WTC11 (cell line): ENCODE measurements at regions not wholly inside any gene's neighbourhood (a gene's known extent, or its start where the extent isn't known, plus 50 kb on each side); places are given as distances from the start of the nearest gene placed in this dataset.
A peak's percentile ranks its signal among the peaks of the same experiment; 100 is the strongest.

Experiments
- ATAC-seq: fragments of 200-7000 bp; cut with Tn5 transposase; 2 replicates; pipeline ENCODE4 v1.10.0; 2021; ENCODE audit warnings: mild to moderate bottlenecking, moderate library complexity
- CTCF ChIA-PET: fragments of 300-600 bp; sonication (Branson Sonifier 250); formaldehyde crosslinking; loops from one replicate; lab custom pipeline; 2021; ENCODE audit warnings: antibody characterized with exemption; lab: Charles Lee
- POLR2A ChIA-PET: fragments of 350-600 bp; sonication (Branson Sonifier 250); formaldehyde crosslinking; loops from one replicate; lab custom pipeline; 2021; ENCODE audit warnings: antibody characterized with exemption; lab: Charles Lee
- DNase-seq: peaks from one replicate; pipeline ENCODE4 v3.0.0; 2021; ENCODE audit warnings: low spot score
- H3K27ac Mint-ChIP-seq: 2 replicates; pipeline ENCODE4 v1.8.0; 2021; ENCODE audit warnings: mixed read lengths
- H3K27me3 Mint-ChIP-seq: 2 replicates; pipeline ENCODE4 v1.8.0; 2021; ENCODE audit warnings: low read depth, mild to moderate bottlenecking, moderate library complexity, mixed read lengths
- H3K36me3 Mint-ChIP-seq: 2 replicates; pipeline ENCODE4 v1.8.0; 2021; ENCODE audit warnings: mixed read lengths
- H3K4me1 Mint-ChIP-seq: 2 replicates; pipeline ENCODE4 v1.8.0; 2022; ENCODE audit warnings: mixed read lengths
- H3K4me3 Mint-ChIP-seq: 2 replicates; pipeline ENCODE4 v1.8.0; 2021; ENCODE audit warnings: mild to moderate bottlenecking, moderate library complexity, mixed read lengths
- H3K9me3 Mint-ChIP-seq: 2 replicates; pipeline ENCODE4 v1.8.0; 2021; ENCODE audit warnings: mixed read lengths
- ATF6 ChIP-seq: sonication (generic); formaldehyde crosslinking; IDR thresholded peaks from 2 replicates; pipeline ENCODE4 v1.8.1; 2023; ENCODE audit warnings: mild to moderate bottlenecking, missing genetic modification reagents
- EMX1 ChIP-seq: fragments of 250-450 bp; sonication (Bioruptor Pico); IDR thresholded peaks from 2 replicates; pipeline ENCODE4 v1.8.0; 2021; ENCODE audit warnings: mild to moderate bottlenecking
- FOXJ3 ChIP-seq: sonication (generic); formaldehyde crosslinking; IDR thresholded peaks from 2 replicates; pipeline ENCODE4 v1.9.0; 2021; ENCODE audit warnings: missing genetic modification reagents, mild to moderate bottlenecking, borderline replicate concordance
- FOXK1 ChIP-seq: sonication (generic); formaldehyde crosslinking; IDR thresholded peaks from 2 replicates; pipeline ENCODE4 v1.8.0; 2022; ENCODE audit warnings: mild to moderate bottlenecking, moderate library complexity, missing genetic modification reagents
- MLX ChIP-seq: sonication (generic); formaldehyde crosslinking; IDR thresholded peaks from 2 replicates; pipeline ENCODE4 v1.8.1; 2023; ENCODE audit warnings: mild to moderate bottlenecking, missing genetic modification reagents, moderate library complexity
- MXD4 ChIP-seq: fragments of 250-450 bp; sonication (Bioruptor Pico); IDR thresholded peaks from 2 replicates; pipeline ENCODE4 v1.8.0; 2021; ENCODE audit warnings: mild to moderate bottlenecking, moderate library complexity, borderline replicate concordance
- NFYB ChIP-seq: sonication (generic); formaldehyde crosslinking; conservative IDR thresholded peaks from 2 replicates; pipeline ENCODE4 v1.8.0; 2022; ENCODE audit warnings: low read depth, missing genetic modification reagents
- NR2C2 ChIP-seq: sonication (generic); formaldehyde crosslinking; IDR thresholded peaks from 2 replicates; pipeline ENCODE4 v1.8.0; 2022; ENCODE audit warnings: mild to moderate bottlenecking, missing genetic modification reagents
- NR3C1 ChIP-seq: sonication (generic); formaldehyde crosslinking; conservative IDR thresholded peaks from 2 replicates; pipeline ENCODE4 v1.8.1; 2023; ENCODE audit warnings: low read depth, mild to moderate bottlenecking, missing genetic modification reagents
- SMAD3 ChIP-seq: sonication (generic); formaldehyde crosslinking; IDR thresholded peaks from 2 replicates; pipeline ENCODE4 v1.8.0; 2022; ENCODE audit warnings: missing genetic modification reagents, mild to moderate bottlenecking, borderline replicate concordance
- SOX15 ChIP-seq: fragments of 250-450 bp; sonication (Bioruptor Pico); IDR thresholded peaks from 2 replicates; pipeline ENCODE4 v1.9.0; 2021; ENCODE audit warnings: mild to moderate bottlenecking
- TEAD4 ChIP-seq: sonication (generic); formaldehyde crosslinking; IDR thresholded peaks from 2 replicates; pipeline ENCODE4 v1.8.0; 2022; ENCODE audit warnings: mild to moderate bottlenecking, missing genetic modification reagents
- ZBTB21 ChIP-seq: sonication (generic); formaldehyde crosslinking; IDR thresholded peaks from 2 replicates; pipeline ENCODE4 v1.8.1; 2023; ENCODE audit warnings: mild to moderate bottlenecking, missing genetic modification reagents, borderline replicate concordance
- ZNF219 ChIP-seq: sonication (generic); formaldehyde crosslinking; IDR thresholded peaks from 2 replicates; pipeline ENCODE4 v1.8.0; 2023; ENCODE audit warnings: missing genetic modification reagents, mild to moderate bottlenecking, borderline replicate concordance
- ZNF423 ChIP-seq: fragments of 250-450 bp; sonication (Bioruptor Pico); IDR thresholded peaks from 2 replicates; pipeline ENCODE4 v2.1.2; 2022; ENCODE audit warnings: mild to moderate bottlenecking, moderate library complexity
- TF ChIP-seq, protein P1 (sequence below): fragments of 250-450 bp; sonication (Bioruptor Pico); IDR thresholded peaks from 2 replicates; pipeline ENCODE4 v1.8.0; 2021; ENCODE audit warnings: mild to moderate bottlenecking
- TF ChIP-seq, protein P2 (sequence below): sonication (generic); formaldehyde crosslinking; IDR thresholded peaks from 2 replicates; pipeline ENCODE4 v1.8.0; 2022; ENCODE audit warnings: mild to moderate bottlenecking, missing genetic modification reagents
- TF ChIP-seq, protein P3 (sequence below): fragments of 250-450 bp; sonication (Bioruptor Pico); IDR thresholded peaks from 2 replicates; pipeline ENCODE4 v1.9.0; 2021; ENCODE audit warnings: mild to moderate bottlenecking, borderline replicate concordance

GRCh38 chr6:76867182-76867581 is 596.1 kb downstream of the HTR1B start:
- peaks cover 2% of the 10 kb centered on the region for H3K9me3 Mint-ChIP-seq
- H3K4me3 Mint-ChIP-seq = no peak overlapping the region
- H3K4me1 Mint-ChIP-seq = peaks cover 15% of the 10 kb centered on the region
- TF ChIP-seq, protein P1, sequence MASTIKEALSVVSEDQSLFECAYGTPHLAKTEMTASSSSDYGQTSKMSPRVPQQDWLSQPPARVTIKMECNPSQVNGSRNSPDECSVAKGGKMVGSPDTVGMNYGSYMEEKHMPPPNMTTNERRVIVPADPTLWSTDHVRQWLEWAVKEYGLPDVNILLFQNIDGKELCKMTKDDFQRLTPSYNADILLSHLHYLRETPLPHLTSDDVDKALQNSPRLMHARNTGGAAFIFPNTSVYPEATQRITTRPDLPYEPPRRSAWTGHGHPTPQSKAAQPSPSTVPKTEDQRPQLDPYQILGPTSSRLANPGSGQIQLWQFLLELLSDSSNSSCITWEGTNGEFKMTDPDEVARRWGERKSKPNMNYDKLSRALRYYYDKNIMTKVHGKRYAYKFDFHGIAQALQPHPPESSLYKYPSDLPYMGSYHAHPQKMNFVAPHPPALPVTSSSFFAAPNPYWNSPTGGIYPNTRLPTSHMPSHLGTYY (CRISPR knock-in tag) = no peak
- TF ChIP-seq MXD4 (CRISPR knock-in tag) (no peak), ZBTB21 (CRISPR knock-in tag) (no peak), TEAD4 (no peak), SOX15 (CRISPR knock-in tag) (no peak), NR3C1 (CRISPR knock-in tag) (no peak), FOXJ3 (no peak), EMX1 (CRISPR knock-in tag) (no peak)
- TF ChIP-seq, protein P2, sequence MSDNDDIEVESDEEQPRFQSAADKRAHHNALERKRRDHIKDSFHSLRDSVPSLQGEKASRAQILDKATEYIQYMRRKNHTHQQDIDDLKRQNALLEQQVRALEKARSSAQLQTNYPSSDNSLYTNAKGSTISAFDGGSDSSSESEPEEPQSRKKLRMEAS = no peak
- TF ChIP-seq, protein P3, sequence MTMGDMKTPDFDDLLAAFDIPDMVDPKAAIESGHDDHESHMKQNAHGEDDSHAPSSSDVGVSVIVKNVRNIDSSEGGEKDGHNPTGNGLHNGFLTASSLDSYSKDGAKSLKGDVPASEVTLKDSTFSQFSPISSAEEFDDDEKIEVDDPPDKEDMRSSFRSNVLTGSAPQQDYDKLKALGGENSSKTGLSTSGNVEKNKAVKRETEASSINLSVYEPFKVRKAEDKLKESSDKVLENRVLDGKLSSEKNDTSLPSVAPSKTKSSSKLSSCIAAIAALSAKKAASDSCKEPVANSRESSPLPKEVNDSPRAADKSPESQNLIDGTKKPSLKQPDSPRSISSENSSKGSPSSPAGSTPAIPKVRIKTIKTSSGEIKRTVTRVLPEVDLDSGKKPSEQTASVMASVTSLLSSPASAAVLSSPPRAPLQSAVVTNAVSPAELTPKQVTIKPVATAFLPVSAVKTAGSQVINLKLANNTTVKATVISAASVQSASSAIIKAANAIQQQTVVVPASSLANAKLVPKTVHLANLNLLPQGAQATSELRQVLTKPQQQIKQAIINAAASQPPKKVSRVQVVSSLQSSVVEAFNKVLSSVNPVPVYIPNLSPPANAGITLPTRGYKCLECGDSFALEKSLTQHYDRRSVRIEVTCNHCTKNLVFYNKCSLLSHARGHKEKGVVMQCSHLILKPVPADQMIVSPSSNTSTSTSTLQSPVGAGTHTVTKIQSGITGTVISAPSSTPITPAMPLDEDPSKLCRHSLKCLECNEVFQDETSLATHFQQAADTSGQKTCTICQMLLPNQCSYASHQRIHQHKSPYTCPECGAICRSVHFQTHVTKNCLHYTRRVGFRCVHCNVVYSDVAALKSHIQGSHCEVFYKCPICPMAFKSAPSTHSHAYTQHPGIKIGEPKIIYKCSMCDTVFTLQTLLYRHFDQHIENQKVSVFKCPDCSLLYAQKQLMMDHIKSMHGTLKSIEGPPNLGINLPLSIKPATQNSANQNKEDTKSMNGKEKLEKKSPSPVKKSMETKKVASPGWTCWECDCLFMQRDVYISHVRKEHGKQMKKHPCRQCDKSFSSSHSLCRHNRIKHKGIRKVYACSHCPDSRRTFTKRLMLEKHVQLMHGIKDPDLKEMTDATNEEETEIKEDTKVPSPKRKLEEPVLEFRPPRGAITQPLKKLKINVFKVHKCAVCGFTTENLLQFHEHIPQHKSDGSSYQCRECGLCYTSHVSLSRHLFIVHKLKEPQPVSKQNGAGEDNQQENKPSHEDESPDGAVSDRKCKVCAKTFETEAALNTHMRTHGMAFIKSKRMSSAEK (CRISPR knock-in tag) = no peak
- H3K27ac Mint-ChIP-seq = peak overlapping the region; percentile 32; the same call in 1 of the 2 replicates
- ATAC-seq (peak; percentile 96), DNase-seq (no peak)
- H3K36me3 Mint-ChIP-seq = 0 out of 2 replicates have a peak, but pooled peaks cover 1% of the 10 kb centered on the region
- H3K27me3 Mint-ChIP-seq = peaks cover 4% of the 10 kb centered on the region; the same call in 1 of the 2 replicates
- CTCF ChIA-PET = no interaction called here
- POLR2A ChIA-PET = no interaction called here

- ChIA-PET POLR2A (no interaction called here), CTCF (no interaction called here)
- Mint-ChIP-seq H3K4me3 (no peak overlapping the region), H3K9me3 (no peaks in the 10 kb centered on the region), H3K4me1 (peaks cover 19% of the 10 kb centered on the region), H3K36me3 (no peaks in the 10 kb centered on the region), H3K27ac (no peak overlapping the region), H3K27me3 (peaks cover 4% of the 10 kb centered on the region; the same call in 1 of the 2 replicates)
- DNase-seq = no peak
- TF ChIP-seq NFYB (no peak), ATF6 (CRISPR knock-in tag) (no peak)
- no peak for ATAC-seq
Measured at GRCh38 chr6:76866091-76866915, 597.0 kb downstream of the HTR1B start.

GRCh38 chr6:76862936-76863335 is 600.4 kb downstream of the HTR1B start:
- ChIA-PET POLR2A (no interaction called here), CTCF (no interaction called here)
- Mint-ChIP-seq H3K4me1 (peaks cover 15% of the 10 kb centered on the region), H3K36me3 (no peaks in the 10 kb centered on the region), H3K9me3 (no peaks in the 10 kb centered on the region), H3K4me3 (no peak overlapping the region), H3K27me3 (peaks cover 4% of the 10 kb centered on the region; the same call in 1 of the 2 replicates), H3K27ac (no peak overlapping the region)
- no peak for DNase-seq
- no peak for ATAC-seq
- TF ChIP-seq NR2C2 (CRISPR knock-in tag) (no peak), SMAD3 (CRISPR knock-in tag) (no peak), ATF6 (CRISPR knock-in tag) (no peak), ZNF219 (CRISPR knock-in tag) (no peak), FOXK1 (no peak), ZNF423 (no peak), MLX (no peak)
